Fibroblast of lung (primary cell): ENCODE measurements at regions not wholly inside any gene's neighbourhood (a gene's known extent, or its start where the extent isn't known, plus 50 kb on each side); places are given as distances from the start of the nearest gene placed in this dataset.

Source experiments
- CTCF ChIP-seq, 2 donors: IDR thresholded peaks in 1 of 2; conservative IDR thresholded peaks in 1 of 2; 1 replicate in 1 of 2; 2 replicates in 1 of 2; pipeline ENCODE4 v1.5.1; 2011 to 2012; ENCODE audit warnings: low read length in 2 of 2, control low read depth in 1 of 2, inconsistent platforms in 1 of 2, low read depth in 1 of 2, mild to moderate bottlenecking in 1 of 2
- EZH2 ChIP-seq: IDR thresholded peaks from 2 replicates; pipeline ENCODE4 v1.5.1; 2012; ENCODE audit warnings: low read length, control low read depth, mild to moderate bottlenecking; ENCODE audit errors: missing control alignments

GRCh38 chr5:103860327-103860726 is 297.7 kb upstream of the NUDT12 start:
- TF ChIP-seq CTCF (conservative IDR thresholded peaks at IDR 0.05 in 1 of 2, IDR thresholded peaks at IDR 0.05 in 1 of 2; ENCODE audit: low read depth in 1 of 2, low read length in 2 of 2) (no peak), EZH2 (no peak)
